ENCODE measurements at regions not wholly inside any gene's neighbourhood (a gene's known extent, or its start where the extent isn't known, plus 50 kb on each side); places are given as distances from the start of the nearest gene placed in this dataset.

DNA sequence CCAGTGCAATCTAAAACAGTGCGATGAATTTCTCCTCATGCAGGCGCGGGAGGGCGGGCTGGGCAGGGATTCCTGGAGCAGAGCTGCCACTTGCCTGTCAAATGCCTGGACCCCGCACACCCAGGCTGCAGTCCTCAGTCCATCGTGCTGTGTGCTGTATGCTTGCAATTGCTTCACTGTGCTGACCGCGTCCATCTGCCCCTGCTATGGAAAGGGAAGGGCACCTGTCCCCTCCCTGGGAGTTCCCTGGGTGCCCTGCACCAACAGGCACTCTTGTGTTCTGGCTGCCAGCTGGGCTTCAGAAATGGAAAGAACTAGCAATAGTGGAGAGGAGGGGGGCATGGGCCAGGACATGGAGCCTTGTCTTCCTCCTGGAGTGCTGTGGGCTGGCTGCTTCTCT, 185.4 kb upstream of the B3GAT1 start:
- no peak overlapping the region for H3K4me2 ChIP-seq (ENCODE audit: low read depth, low read length)
- no peak overlapping the region for H3K9ac ChIP-seq (ENCODE audit: insufficient read depth, low read depth, low read length)
- POLR2A ChIA-PET, result no interaction called here

More for the DNA sequence above, 185.4 kb upstream of the B3GAT1 start:
- Histone ChIP-seq H3K27me3 (ENCODE audit: control insufficient read depth in 1 of 2, insufficient read depth in 2 of 2, low read length in 2 of 2) (peaks cover 0 to 2% of the 10 kb centered on the region in 2 experiments; a peak in 3 of 5 replicates), H3K36me3 (replicated peaks in 1 of 2; ENCODE audit: control insufficient read depth in 1 of 2, insufficient read depth in 2 of 2, low read length in 2 of 2) (no peaks in the 10 kb centered on the region), H3K9me3 (ENCODE audit: low read length) (no peaks in the 10 kb centered on the region), H4K20me1 (ENCODE audit: insufficient read depth, low read length) (no peaks in the 10 kb centered on the region), H2AFZ (ENCODE audit: low read length) (no peak overlapping the region), H3K4me3 (replicated peaks in 1 of 3; ENCODE audit: insufficient read depth in 1 of 3, low read depth in 2 of 3, low read length in 3 of 3) (no peak overlapping the region), H3K4me1 (ENCODE audit: insufficient read depth, low read length) (no peaks in the 10 kb centered on the region), H3K79me2 (ENCODE audit: insufficient read depth, low read length) (no peaks in the 10 kb centered on the region), H3K27ac (ENCODE audit: extremely low read length, insufficient read depth, low read length) (no peak overlapping the region)
- CTCF ChIA-PET (ENCODE audit: low intra/inter-chr PET ratio, low total read pairs), result no interaction called here
- TF ChIP-seq FOSL2 (CRISPR knock-in tag; IDR thresholded peaks at IDR 0.05) (no peak), ZNF784 (CRISPR knock-in tag; IDR thresholded peaks at IDR 0.05; ENCODE audit: borderline replicate concordance) (no peak), GFI1 (CRISPR knock-in tag; IDR thresholded peaks at IDR 0.05; ENCODE audit: borderline replicate concordance) (no peak), NONO (IDR thresholded peaks at IDR 0.05) (no peak), NONO (CRISPR knock-in tag; conservative IDR thresholded peaks at IDR 0.05) (no peak), ZNF577 (CRISPR knock-in tag; IDR thresholded peaks at IDR 0.05; ENCODE audit: borderline replicate concordance, low read depth) (no peak), ZNF207 (IDR thresholded peaks at IDR 0.05; ENCODE audit: borderline replicate concordance) (no peak), TARDBP (CRISPR knock-in tag; IDR thresholded peaks at IDR 0.05) (no peak), ZNF501 (CRISPR knock-in tag; IDR thresholded peaks at IDR 0.05) (no peak), CSRNP2 (CRISPR knock-in tag; conservative IDR thresholded peaks at IDR 0.05; ENCODE audit: low read depth) (no peak), NR1H2 (CRISPR knock-in tag; IDR thresholded peaks at IDR 0.05; ENCODE audit: borderline replicate concordance, low read depth) (no peak), KAT8 (CRISPR knock-in tag; IDR thresholded peaks at IDR 0.05) (no peak), GABPB1 (CRISPR knock-in tag; IDR thresholded peaks at IDR 0.05) (no peak), EP300 (IDR thresholded peaks at IDR 0.05; ENCODE audit: low read depth in 2 of 2, low read length in 2 of 2) (no peak), EP300 (CRISPR knock-in tag; IDR thresholded peaks at IDR 0.05; ENCODE audit: borderline replicate concordance) (no peak), ZMYM2 (CRISPR knock-in tag; IDR thresholded peaks at IDR 0.05) (no peak)
- TF ChIP-seq, protein P1, sequence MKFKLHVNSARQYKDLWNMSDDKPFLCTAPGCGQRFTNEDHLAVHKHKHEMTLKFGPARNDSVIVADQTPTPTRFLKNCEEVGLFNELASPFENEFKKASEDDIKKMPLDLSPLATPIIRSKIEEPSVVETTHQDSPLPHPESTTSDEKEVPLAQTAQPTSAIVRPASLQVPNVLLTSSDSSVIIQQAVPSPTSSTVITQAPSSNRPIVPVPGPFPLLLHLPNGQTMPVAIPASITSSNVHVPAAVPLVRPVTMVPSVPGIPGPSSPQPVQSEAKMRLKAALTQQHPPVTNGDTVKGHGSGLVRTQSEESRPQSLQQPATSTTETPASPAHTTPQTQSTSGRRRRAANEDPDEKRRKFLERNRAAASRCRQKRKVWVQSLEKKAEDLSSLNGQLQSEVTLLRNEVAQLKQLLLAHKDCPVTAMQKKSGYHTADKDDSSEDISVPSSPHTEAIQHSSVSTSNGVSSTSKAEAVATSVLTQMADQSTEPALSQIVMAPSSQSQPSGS (CRISPR knock-in tag; IDR thresholded peaks at IDR 0.05), result no peak
- WGBS (ENCODE audit: low lambda C conversion rate), result 80% methylated on average over 1 of the region's 8 CpGs
- in situ Hi-C loops (cut with HindIII; ENCODE audit: extremely low pct_ligation_motif_present, low pct_unique_long_range_greater_than_20kb) (no loop called here), intact Hi-C loops (cut with micrococcal nuclease; ENCODE audit: unreplicated experiment) (no loop called here)
- FAIRE-seq (no peak), DNase-seq (ENCODE audit: low spot score) (no peak), ATAC-seq (no peak)
- BruUV-seq (replicated peaks), result no TSS peak
